GM19043 (cell line): ENCODE measurements at regions not wholly inside any gene's neighbourhood (a gene's known extent, or its start where the extent isn't known, plus 50 kb on each side); places are given as distances from the start of the nearest gene placed in this dataset.

Source experiments
- ATAC-seq: cut with Tn5 transposase; IDR thresholded peaks from one replicate; pipeline ENCODE4 v1.9.1; 2021; ENCODE audit warnings: low read depth; ENCODE audit not compliant: unreplicated experiment

DNA sequence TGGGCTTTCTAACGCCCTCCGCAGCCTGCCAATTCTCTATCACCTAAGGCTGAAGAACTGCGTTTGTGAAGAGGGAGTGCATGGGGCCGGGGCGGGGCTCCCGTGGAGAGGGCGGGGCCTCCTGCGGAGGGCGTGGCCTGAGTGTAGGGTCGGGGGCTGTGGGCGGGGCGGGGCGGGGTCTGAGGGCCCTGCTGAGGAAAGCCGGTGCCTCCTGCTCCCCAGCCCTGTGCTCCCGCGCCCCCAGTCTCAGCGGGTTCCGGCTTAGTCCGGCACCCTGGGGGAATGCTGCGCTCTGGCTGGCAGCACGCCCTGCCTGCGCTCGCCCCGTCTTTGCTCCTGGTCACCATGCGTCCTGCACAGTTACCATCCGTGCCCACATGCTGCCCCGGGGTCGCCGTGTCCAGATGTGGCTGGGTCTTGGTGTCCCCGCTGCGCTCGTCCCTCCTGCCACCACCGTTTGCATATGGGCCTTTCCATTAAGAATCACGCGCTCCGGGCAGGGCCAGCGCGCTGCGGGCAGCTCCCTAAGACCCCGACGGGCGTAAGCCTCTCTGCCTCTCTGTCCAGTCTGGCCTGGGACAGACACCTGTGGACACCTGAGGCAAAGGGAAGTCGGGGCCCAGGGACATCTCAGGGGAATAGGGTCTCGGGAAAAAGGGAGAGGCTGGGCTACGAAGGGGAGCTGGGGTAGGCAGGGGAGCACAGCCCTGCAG is 144.0 kb upstream of the RET start:
- ATAC-seq: no peak

DNA sequence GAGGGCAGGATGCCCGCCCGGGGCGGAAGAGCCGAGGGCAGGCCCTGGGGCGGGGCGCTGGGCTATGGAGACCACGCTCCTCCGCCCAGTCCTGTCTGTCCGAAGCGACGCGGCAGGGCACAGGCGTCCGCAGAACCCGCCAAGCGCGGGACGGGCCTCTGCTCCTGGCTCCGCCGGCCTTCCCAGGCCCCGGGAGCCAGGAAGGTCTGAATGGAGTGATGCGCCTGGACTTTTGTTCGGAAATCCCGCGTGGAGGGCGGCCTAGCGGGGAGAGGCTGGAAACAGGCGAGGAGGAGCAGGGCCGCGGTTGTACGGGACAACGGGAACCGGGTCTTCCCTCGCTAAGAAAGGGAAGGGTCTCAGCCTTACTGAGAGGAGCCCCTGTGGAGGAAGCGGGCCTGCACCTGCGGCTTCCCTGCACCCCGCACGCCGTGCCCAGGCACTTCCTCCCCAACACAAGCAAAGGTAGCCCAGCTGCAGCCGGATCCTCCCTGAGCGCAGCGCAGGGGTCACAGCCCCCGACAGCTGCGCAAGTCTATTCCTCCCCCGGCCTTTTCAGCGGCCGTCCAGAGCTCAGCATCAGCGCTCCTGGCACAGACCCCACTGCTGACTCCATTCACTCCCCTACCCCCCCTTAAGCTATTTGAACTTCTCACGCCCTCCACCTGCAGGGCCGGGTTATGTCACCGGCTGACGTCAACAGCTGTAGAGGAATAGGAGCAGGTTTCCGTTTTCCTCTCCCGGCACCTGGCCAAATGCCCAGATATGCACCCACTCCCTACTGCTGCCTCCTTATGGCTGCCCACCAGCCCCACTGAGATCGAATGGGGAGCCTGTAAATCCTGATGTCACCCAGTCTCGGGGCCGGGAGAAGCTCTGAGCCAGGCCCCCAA is 143.2 kb upstream of the RET start:
- no peak for ATAC-seq

DNA sequence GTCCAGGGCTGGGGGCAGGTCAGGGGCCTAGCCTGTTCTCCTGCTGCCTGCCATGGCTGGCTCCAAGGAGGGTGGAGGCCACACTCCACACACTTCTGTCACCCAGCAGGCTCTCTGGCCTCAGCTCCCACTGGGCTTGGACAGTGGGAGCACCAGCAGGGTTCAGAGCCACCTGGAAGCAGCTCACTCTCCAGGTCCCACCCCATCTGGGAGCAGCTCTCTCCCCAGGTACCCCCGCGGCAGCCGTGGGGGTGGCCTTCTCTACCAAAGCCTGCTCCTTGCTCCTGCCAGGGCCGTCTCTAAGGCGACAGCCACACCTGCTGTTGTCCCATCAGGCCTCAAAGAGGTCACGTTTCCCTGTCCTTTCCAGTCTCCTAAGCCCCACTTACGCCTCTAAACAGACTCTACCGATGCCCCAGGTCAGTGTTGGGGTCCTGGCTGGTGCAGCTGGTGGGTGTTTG is 142.5 kb upstream of the RET start:
- ATAC-seq: no peak

DNA sequence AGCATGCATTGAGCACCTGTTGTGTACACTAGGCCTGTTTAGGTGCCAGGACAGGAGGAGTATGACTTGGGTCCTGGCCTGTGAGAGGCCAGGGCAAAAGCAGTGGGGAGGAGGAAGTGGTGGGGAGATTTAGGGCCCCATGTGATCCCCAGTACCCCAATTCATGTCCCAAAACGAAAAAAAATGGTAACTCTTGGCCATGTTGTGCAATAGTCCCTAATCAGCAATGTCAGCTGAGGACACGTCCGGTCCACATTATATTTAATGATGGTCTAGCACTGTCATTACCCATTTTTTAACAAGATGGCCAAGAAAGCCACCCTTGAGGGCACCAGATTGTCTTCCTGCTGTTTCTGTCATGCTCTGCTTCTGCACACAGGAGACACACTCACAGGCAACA is 142.0 kb upstream of the RET start:
- no peak for ATAC-seq

DNA sequence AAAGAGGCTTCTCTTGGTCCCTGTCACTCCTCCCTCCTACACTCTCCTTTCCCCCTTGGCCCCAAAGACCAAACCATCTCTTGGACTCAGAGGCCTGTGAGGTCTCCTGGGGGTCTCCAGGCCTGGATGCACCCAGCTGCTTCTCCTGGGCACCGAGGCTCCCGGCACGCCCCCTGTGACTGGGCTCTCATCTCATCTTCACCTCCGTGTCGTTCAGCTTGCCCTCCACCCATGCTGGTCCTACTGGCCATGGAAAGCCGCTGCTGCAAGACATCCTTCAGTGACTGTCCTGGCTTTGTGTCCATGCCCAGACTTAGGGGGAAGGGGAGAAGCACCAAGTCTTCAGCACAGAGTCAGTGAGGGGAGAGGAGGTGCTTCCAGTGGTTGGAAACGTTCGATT is 141.4 kb upstream of the RET start:
- no peak for ATAC-seq

DNA sequence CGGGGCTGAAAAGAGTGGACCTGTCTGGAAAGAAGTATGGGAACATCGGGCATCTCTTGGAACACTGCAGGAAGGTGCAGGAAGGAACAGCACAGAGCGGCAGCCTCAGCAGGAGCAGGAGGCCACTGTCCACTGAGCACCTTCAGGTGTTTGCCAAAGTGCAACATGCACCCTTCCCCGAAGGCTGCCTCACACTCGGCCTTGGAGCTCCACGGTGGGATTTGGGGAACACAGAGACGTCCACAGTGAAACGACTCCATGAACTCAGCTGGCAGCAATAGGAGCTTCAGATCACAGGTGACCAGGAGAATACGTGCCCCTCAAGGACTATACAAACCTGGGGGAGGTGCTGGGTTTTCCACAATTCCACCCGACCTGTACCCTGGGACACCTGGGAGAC is 140.3 kb upstream of the RET start:
- no peak for ATAC-seq

DNA sequence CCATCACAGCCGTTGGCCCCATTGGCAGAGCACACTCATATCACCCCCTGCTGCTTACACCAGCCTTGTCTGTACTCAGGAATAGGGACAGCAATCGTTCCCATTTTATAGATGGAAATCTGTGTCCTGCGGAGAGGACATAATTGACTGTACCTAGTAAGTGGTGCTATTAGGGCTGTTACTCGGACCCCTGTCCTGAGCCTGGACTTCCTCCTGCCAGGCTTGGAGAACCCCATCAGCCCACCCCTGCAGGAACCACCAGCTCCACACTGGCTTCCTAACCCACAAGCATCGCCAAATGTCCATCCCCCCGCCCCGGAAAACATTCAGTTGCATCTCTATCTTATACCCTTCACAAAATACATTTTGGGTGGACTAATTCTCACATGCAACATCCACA is 139.8 kb upstream of the RET start:
- no peak for ATAC-seq

DNA sequence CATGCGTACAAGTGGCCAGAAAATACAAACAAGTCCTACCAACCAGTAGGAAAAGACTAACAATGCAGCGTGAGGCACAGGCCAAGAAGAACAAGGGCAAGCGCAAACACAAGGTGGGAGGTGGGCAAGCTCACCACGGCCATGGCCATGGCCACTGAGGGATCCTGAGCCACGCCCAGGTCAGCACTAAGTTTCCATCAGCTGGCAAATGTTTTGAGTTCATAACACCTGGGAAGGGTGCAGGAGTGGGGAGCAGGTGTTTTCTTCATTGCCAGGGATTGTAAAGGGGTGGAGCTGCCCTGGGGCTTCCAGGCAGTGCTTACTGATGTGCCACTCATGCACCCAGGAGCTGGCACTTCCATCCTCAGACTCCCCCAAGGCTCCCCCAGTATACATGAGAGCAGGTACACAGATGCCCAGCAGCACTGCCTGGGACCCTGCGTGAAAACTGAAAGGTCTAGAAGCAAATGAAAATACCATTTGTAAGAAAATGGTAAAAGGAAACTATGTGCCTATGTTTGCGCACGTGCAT is 139.2 kb upstream of the RET start:
- no peak for ATAC-seq

DNA sequence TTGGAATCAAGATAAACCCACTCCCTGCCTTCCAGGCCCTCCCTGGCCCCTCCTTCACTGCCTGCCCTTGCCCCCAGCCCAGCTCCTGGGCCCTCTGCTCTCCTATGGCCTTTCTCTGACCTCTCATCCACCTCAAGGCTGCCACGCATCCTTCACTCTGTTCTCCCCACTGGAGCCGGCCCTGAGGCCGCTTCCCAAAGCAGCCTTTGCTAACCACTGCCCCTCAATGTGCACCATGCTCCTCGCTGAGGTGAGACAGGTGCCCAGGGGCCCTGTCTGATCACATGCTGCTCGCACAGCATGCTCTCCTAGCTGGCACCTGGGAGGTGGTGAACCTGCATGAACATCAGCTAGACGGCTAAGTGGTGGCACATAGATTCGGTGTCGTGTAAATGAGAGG is 138.5 kb upstream of the RET start:
- ATAC-seq: no peak

DNA sequence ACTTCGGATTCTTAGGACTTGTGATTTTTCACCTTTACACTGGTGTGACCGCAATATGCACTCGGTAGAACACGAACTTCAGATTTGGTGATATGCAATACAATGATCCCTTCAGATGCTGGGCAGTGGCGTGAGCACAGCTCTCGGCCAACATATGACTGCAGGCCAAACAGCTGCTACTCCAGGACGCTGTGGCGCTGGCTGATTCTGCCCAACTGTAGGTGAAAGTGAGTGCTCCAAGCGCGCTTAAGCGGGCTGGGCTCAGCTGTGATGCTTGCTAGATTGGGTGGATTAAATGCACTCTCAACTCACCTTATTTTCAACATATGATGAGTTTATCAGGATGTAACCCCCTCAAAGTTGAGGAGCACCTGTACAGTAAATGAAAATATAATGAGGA is 137.6 kb upstream of the RET start:
- ATAC-seq: no peak

DNA sequence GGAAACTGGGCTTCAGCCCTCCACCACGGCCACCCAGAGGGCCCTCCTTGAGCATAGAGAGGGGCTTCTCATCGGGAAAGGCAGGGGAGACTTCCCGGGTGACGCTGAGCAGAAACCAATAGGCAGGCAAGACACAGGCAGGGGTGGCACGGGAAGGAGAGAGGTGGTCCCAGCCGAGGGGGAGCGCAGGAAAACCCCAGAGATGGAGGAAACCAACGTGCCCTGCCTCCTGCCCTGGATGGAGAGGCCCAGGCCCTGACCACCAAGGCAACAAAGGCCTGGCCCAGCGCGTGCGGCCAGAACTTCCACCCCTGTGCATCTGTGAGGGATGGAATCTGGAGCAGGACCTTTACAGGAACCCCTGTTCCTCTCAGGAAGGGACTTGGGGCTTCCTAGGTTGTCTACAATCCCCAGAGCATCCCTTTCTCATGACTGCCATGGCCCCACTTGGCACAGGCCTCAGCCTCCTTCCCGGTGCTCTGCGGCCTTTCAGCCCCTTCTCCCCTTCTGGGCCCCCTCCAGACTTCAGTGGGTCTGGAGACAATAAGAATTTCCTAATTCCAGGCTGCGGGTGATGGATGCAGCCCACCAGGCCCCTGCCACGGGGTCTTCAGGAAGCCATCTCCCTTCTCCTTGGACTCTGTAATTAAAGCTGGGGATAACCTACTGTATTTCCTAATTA is 137.0 kb upstream of the RET start:
- no peak for ATAC-seq

DNA sequence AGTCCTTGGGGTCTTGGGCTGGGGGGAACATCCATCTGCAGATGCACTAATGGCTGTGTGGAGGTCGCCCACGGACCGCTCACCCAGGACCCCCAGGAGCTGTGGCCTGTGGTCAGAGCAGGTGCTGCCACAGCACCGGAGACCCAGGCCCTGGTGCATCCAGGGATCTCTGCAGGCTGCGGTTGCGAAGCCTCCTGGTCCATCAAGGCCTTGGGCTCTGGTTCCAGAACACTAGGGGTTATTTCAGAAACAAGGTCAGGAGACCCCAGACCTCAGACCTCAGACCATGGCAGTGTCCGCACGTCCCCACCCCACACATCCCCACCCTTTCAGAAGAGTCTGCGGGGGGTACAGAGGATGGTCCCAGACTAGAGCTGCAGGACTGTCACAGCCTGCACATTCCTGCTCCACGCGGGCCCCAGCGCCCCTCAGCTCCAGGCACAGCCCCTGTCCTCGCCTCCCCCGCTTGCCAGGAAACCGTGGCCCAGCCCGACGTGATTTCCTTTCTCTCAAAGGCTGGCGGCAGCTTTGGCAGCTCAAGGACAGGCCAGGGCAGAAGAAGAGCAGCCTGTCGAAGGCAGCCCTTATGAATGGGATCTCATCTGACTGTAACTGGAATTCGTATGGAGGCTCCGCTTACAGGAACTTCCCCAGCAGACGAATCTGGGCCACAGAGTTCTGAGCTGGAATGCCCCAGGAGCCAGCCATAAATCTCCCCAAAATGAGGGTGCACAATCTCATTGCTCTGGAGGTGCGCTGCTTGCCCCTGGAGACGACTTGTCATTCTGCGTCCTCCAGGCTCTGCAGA is 136.2 kb upstream of the RET start:
- no peak for ATAC-seq

DNA sequence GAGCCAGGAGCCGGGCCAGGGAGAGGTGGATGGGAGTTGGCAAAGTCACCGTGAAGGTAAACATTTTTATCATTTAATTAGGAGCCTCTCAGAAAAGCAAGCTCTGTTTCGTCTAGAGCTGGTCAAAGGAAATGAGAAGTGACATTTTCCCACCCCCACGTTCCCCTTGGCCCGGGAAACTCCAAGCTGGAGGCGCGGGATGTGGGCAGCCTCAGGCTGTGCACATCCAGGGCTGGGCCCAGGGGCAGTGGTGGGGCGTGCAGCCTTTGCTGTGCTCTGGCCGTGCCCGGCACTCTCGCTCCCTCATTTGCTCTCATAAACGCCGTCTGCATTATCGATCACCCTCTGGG is 135.6 kb upstream of the RET start:
- ATAC-seq: no peak

DNA sequence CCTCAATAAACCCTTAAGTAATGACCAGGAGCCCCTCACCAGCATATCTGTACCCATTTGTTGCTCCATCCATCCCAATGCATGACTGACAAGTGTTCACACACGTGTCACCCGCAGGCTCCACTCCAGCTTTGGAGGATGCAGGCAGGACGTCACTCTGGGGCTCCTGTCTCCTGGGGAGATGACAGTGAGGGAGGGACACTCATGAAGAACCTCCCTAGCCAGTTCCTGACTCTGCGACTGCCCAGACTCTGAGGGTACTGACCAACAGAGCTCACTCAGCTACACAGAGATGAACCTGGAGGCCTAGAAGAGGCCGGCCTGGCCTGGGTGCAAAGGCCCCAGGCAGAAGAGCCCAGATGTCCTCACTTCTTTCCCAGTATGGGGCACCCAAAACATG is 135.1 kb upstream of the RET start:
- ATAC-seq: no peak

DNA sequence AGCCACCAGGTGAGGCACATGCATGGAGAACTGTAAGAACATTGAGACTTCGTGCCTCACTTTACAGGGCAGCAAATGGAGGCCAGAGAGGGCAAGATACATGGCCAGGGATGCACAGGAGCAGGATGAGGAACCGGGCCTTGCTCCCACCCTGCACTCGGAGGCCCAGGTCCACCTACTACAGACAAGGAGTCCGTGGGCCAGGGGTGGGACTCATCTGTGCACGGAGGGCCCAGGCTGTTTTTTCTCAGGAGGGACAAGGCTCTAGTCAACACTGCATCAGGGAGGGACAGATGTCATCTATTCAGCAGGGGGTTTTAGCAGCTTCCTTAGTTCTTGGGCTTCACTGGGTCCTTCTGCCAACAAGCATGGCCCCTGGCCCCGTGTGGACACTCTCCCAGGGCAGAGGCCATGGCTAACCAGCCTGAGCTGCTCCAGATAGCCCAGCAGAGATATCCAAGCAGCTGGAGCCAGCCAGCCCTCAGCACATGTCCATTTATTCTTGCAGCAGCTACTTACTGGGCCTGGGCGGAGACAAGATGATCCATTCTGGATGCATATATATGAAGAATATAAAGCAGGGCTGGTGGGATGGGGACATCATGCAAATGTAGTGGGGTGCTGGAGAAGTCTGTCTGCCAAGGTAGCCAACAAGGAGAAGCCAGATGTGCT is 134.5 kb upstream of the RET start:
- ATAC-seq: no peak

DNA sequence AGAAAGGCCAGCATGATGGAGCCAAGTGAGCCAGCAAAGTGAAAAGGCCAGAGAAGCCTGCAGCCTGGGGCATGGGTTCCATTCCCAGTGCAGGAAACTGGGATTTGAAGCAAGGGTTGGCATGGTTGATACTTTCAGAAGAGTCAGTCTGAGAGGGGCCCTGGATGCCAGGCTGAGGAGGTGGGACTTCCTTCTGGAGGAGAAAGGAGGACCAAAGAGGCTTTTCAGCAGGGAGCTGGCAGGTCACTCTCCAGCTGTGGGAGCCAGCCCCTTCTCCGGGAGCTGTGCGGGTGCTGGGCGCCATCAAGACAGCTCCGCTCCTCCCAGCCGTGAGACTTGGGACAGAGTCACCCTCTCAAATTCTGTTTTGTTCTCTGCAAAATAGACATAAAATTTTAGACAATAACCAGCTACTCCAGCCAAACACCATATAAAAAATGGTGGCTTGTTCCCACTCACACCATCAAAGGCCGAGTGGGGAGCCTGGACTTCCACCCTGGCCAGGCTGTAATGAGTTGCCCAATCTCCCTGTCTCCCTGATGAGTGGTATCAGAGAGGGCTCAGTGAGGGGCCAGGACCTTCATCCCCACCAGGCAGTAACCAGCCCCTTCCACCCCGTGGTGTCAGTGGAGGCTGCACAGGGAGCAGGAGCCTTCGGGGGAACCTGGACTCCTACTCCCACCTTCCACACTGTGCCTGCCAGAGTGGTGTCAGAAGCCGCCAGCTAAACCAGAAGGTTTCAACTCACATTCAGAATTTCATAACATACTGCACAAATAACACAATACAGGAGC is 133.6 kb upstream of the RET start:
- ATAC-seq: no peak

DNA sequence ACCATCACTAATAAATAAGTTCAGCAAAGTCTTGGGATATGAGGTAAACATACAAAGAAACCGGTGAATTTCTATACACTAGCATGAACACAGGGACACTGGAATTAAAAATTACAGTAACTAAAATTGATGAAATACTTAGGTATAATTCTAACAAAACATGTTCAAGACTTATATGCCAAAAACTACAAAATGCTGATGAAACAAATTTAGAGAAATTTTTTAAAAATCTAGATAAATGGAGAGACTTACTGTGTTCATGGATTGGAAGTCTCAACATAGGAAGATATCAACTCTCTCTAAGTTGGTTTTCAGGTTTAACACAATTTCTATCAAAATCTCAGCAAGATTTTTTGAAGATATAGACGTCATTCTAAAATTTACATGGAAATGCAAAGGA is 128.8 kb upstream of the RET start:
- ATAC-seq: no peak

DNA sequence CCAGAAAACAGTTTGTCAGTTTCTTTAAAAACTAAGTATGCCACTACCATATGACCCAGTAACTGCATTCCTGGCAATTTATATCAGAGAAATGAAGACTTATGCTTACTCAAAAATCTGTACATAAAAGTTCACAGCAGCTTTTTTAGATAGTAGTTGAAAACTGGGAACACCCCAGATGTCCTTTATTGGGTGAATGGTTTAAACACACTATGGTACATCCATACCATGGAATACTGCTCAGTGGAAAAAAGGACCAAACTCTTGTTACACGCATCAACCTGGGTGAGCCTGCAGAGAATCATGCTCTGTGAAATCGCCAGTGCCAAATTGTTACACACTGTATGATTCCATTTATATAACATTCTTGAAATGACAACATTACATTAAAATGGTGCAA is 127.6 kb upstream of the RET start:
- no peak for ATAC-seq
